Trophoblast cell (in vitro differentiated cells and primary cell): ENCODE measurements at regions not wholly inside any gene's neighbourhood (a gene's known extent, or its start where the extent isn't known, plus 50 kb on each side); places are given as distances from the start of the nearest gene placed in this dataset.

Experiments used
- DNase-seq, 2 donors: peaks; one replicate each; pipeline ENCODE4 v3.0.0-alpha.2; 2016
- H2AFZ ChIP-seq: 2 replicates; pipeline ENCODE4 v1.6.1; 2013; ENCODE audit warnings: low read length, moderate library complexity, mild to moderate bottlenecking; ENCODE audit not compliant: insufficient read depth, poor library complexity
- H2AK5ac ChIP-seq: 2 replicates; pipeline ENCODE4 v1.6.1; 2013; ENCODE audit warnings: mild to moderate bottlenecking, low read length
- H2BK120ac ChIP-seq: 2 replicates; pipeline ENCODE4 v1.6.1; 2013; ENCODE audit warnings: low read length, mild to moderate bottlenecking, moderate library complexity; ENCODE audit not compliant: insufficient read depth, poor library complexity
- H2BK12ac ChIP-seq: 2 replicates; pipeline ENCODE4 v1.6.1; 2013; ENCODE audit warnings: mild to moderate bottlenecking, low read length, moderate library complexity
- H2BK5ac ChIP-seq: 2 replicates; pipeline ENCODE4 v1.6.1; 2013; ENCODE audit warnings: low read length, low read depth, moderate library complexity, mild to moderate bottlenecking; ENCODE audit not compliant: poor library complexity
- H3K14ac ChIP-seq: 2 replicates; pipeline ENCODE4 v1.6.1; 2013; ENCODE audit warnings: mild to moderate bottlenecking, low read length
- H3K18ac ChIP-seq: 2 replicates; pipeline ENCODE4 v1.6.1; 2013; ENCODE audit warnings: mild to moderate bottlenecking, low read length
- H3K23ac ChIP-seq: 2 replicates; pipeline ENCODE4 v1.6.1; 2013; ENCODE audit warnings: low read length
- H3K27ac ChIP-seq: 2 replicates; pipeline ENCODE4 v1.5.1; 2013; ENCODE audit warnings: low read depth, mild to moderate bottlenecking, inconsistent platforms, low read length, moderate library complexity
- H3K27me3 ChIP-seq: 2 replicates; pipeline ENCODE4 v1.6.1; 2013; ENCODE audit warnings: inconsistent platforms, mild to moderate bottlenecking, low read length, moderate library complexity; ENCODE audit not compliant: insufficient read depth
- H3K36me3 ChIP-seq, 2 experiments: 1 replicate in 1 of 2; 2 replicates in 1 of 2; pipeline ENCODE4 v1.6.1; 2013; ENCODE audit warnings: low read length in 2 of 2, mild to moderate bottlenecking in 2 of 2, moderate library complexity in 1 of 2; ENCODE audit not compliant: insufficient read depth in 2 of 2, control insufficient read depth in 1 of 2
- H3K4ac ChIP-seq: 2 replicates; pipeline ENCODE4 v1.6.1; 2013; ENCODE audit warnings: low read depth, mild to moderate bottlenecking, low read length, moderate library complexity
- H3K4me1 ChIP-seq, 2 experiments: 1 replicate in 1 of 2; 2 replicates in 1 of 2; pipeline ENCODE4 v1.6.1; 2013; ENCODE audit warnings: low read length in 2 of 2, mild to moderate bottlenecking in 2 of 2, moderate library complexity in 1 of 2; ENCODE audit not compliant: insufficient read depth in 2 of 2, control insufficient read depth in 1 of 2
- H3K4me2 ChIP-seq: 2 replicates; pipeline ENCODE4 v1.6.1; 2013; ENCODE audit warnings: inconsistent platforms, mild to moderate bottlenecking, low read length, moderate library complexity
- H3K4me3 ChIP-seq: 2 replicates; pipeline ENCODE4 v1.5.1; 2013; ENCODE audit warnings: mild to moderate bottlenecking, low read depth, low read length, inconsistent platforms
- H3K79me1 ChIP-seq: one replicate; pipeline ENCODE4 v1.6.1; 2013; ENCODE audit warnings: low read length
- H3K79me2 ChIP-seq: 2 replicates; pipeline ENCODE4 v1.6.1; 2013; ENCODE audit warnings: low read length, mild to moderate bottlenecking; ENCODE audit not compliant: control insufficient read depth, insufficient read depth, poor library complexity
- H3K9ac ChIP-seq: 2 replicates; pipeline ENCODE4 v1.6.1; 2013; ENCODE audit warnings: mild to moderate bottlenecking, low read length
- H3K9me3 ChIP-seq: 2 replicates; pipeline ENCODE4 v1.6.1; 2013; ENCODE audit warnings: low read depth, mild to moderate bottlenecking, control low read depth, inconsistent platforms, low read length; ENCODE audit not compliant: insufficient read depth
- H4K12ac ChIP-seq: 2 replicates; pipeline ENCODE4 v1.6.1; 2013; ENCODE audit warnings: low read depth, mild to moderate bottlenecking, low read length, moderate library complexity
- H4K8ac ChIP-seq: 2 replicates; pipeline ENCODE4 v1.6.1; 2013; ENCODE audit warnings: low read depth, mild to moderate bottlenecking, low read length, moderate library complexity
- H4K91ac ChIP-seq: one replicate; pipeline ENCODE4 v1.6.1; 2013; ENCODE audit warnings: low read depth, mild to moderate bottlenecking, low read length, moderate library complexity
- WGBS: extraction: QIAGEN DNeasy Blood & Tissue Kit; methylation state at CpG from one replicate; pipeline ENCODE4 v1.1.7; 2013; ENCODE audit warnings: missing lambda C conversion rate; ENCODE audit not compliant: insufficient read length, insufficient coverage; ENCODE audit errors: extremely low coverage; 5-methylcytosine and 5-hydroxymethylcytosine counted together

DNA sequence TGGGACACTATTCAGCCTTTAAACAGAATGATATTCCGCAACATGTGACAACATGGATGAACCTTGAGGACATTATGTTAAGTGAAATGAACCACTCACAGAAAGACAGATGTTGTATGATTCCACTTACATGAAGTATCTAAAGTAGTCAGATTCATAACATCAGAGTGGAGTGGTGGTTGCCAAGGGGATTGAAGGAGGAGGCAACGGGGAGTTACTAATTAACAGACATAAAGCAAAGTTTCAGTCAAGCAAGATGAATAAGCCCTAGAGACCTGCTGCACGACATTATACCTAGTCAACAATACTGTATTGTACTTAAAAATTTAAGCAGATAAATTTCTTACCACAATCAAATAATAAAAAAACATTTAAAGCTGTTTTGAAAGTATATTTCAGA, 105.0 kb upstream of the NR0B1 start:
- Histone ChIP-seq H2BK120ac (no peak overlapping the region), H3K27ac (no peak overlapping the region), H3K36me3 (no peaks in the 10 kb centered on the region), H3K79me1 (no peaks in the 10 kb centered on the region), H4K91ac (no peak overlapping the region), H3K23ac (no peak overlapping the region), H3K14ac (no peak overlapping the region), H2BK5ac (no peak overlapping the region), H3K4me3 (no peak overlapping the region), H2AK5ac (no peak overlapping the region), H2BK12ac (no peak overlapping the region), H4K12ac (no peak overlapping the region), H4K8ac (no peak overlapping the region), H3K18ac (no peak overlapping the region), H3K27me3 (no peaks in the 10 kb centered on the region), H2AFZ (no peak overlapping the region), H3K9me3 (no peaks in the 10 kb centered on the region), H3K9ac (no peak overlapping the region), H3K4ac (no peak overlapping the region), H3K4me1 (no peaks in the 10 kb centered on the region), H3K4me2 (no peak overlapping the region), H3K79me2 (no peaks in the 10 kb centered on the region)
- WGBS: no CpG with 5 or more reads among the region's 3 CpGs
- DNase-seq: no peak

DNA sequence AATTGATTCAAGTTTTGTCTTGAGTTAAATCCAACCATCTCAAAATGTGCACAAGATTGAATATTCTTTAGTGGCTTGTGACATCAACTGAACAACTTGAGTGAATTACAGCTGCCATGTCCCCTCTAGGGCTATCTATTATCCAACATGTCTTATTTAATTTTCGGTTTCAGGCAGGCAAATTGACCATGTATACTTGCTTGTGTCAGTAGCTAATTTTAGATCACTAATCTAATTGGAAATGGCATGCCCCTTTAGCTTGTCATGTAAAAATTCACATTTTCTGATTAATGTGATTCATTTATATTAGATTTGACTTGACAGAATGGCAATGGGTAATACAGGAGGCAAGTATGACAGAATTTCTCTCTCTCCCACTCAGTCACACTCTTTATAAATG, 93.2 kb upstream of the NR0B1 start:
- no peaks in the 10 kb centered on the region for H3K27me3 ChIP-seq
- H2AFZ ChIP-seq: no peak overlapping the region
- no peak overlapping the region for H3K23ac ChIP-seq
- DNase-seq: no peak
- H2AK5ac ChIP-seq: no peak overlapping the region
- H3K9ac ChIP-seq: no peak overlapping the region
- no peak overlapping the region for H3K4me2 ChIP-seq
- no peak overlapping the region for H2BK120ac ChIP-seq
- no peak overlapping the region for H4K91ac ChIP-seq
- no peaks in the 10 kb centered on the region for H3K4me1 ChIP-seq
- no peak overlapping the region for H3K4ac ChIP-seq
- no peaks in the 10 kb centered on the region for H3K79me1 ChIP-seq
- no peak overlapping the region for H3K18ac ChIP-seq
- no peaks in the 10 kb centered on the region for H3K36me3 ChIP-seq
- H3K14ac ChIP-seq: no peak overlapping the region
- no peak overlapping the region for H4K8ac ChIP-seq
- no CpG with 5 or more reads among the region's 1 CpG for WGBS
- no peaks in the 10 kb centered on the region for H3K79me2 ChIP-seq
- H2BK12ac ChIP-seq: no peak overlapping the region
- H3K4me3 ChIP-seq: no peak overlapping the region
- no peak overlapping the region for H4K12ac ChIP-seq
- no peak overlapping the region for H3K27ac ChIP-seq
- H2BK5ac ChIP-seq: no peak overlapping the region
- no peaks in the 10 kb centered on the region for H3K9me3 ChIP-seq

DNA sequence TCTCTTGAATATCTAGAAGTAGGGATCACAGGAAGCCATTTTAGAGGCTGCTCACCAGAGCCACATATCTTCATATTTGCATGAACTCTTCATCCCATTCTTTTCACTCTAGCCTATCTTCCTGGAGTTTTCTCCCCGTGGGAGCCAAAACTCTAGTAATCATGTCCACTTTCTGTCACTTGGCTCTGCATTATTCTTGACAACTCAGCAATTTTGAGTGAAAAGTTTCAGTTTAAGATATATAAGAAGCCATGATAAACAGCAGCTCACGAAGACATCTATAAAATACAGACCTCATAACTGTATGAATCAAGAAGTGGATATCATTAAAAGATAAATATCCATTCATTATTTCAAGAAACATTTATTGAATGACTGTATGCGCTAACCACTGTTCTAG, 79.1 kb upstream of the NR0B1 start:
- Histone ChIP-seq H3K4ac (no peak overlapping the region), H3K36me3 (no peaks in the 10 kb centered on the region), H3K27ac (no peak overlapping the region), H2BK12ac (no peak overlapping the region), H2BK120ac (no peak overlapping the region), H3K9ac (no peak overlapping the region), H4K91ac (no peak overlapping the region), H2AFZ (no peak overlapping the region), H3K79me1 (no peaks in the 10 kb centered on the region), H3K18ac (no peak overlapping the region), H2AK5ac (no peak overlapping the region), H3K23ac (no peak overlapping the region), H3K4me2 (no peak overlapping the region), H3K79me2 (no peaks in the 10 kb centered on the region), H3K4me1 (no peaks in the 10 kb centered on the region), H4K12ac (no peak overlapping the region), H3K4me3 (no peak overlapping the region), H4K8ac (no peak overlapping the region), H3K27me3 (no peaks in the 10 kb centered on the region), H3K9me3 (no peaks in the 10 kb centered on the region), H3K14ac (no peak overlapping the region), H2BK5ac (no peak overlapping the region)
- no CpG with 5 or more reads among the region's 3 CpGs for WGBS
- DNase-seq: no peak

DNA sequence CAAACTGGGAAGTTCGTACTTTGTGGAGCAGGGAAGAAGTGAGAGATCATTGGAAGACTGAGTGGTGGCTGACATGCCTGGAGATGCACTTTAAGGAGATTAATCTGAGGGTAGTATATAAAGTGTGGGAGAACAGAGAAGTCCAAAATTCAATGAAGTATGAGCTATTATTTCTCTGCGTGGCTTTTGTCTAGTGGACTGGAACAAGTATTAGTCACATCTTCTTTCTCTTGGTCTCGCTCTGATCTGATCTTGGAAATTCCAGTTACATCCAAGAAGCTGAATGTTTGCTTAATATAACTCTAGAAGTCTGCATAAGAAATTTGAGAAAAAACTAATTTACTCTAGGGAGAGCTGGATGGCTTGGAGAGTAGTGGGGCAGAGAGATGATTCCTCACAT, 64.8 kb upstream of the NR0B1 start:
- H3K4me3 ChIP-seq: no peak overlapping the region
- H3K4me2 ChIP-seq: no peak overlapping the region
- H4K12ac ChIP-seq: no peak overlapping the region
- no peaks in the 10 kb centered on the region for H3K4me1 ChIP-seq
- no peaks in the 10 kb centered on the region for H3K79me2 ChIP-seq
- no peak overlapping the region for H3K23ac ChIP-seq
- no peaks in the 10 kb centered on the region for H3K36me3 ChIP-seq
- H2BK120ac ChIP-seq: no peak overlapping the region
- H3K14ac ChIP-seq: no peak overlapping the region
- no peak overlapping the region for H2AK5ac ChIP-seq
- H2BK5ac ChIP-seq: no peak overlapping the region
- no peaks in the 10 kb centered on the region for H3K9me3 ChIP-seq
- H3K9ac ChIP-seq: no peak overlapping the region
- DNase-seq: no peak
- no peak overlapping the region for H4K91ac ChIP-seq
- no peak overlapping the region for H3K18ac ChIP-seq
- WGBS: no CpG with 5 or more reads among the region's 3 CpGs
- H2AFZ ChIP-seq: no peak overlapping the region
- no peaks in the 10 kb centered on the region for H3K27me3 ChIP-seq
- no peaks in the 10 kb centered on the region for H3K79me1 ChIP-seq
- H4K8ac ChIP-seq: no peak overlapping the region
- no peak overlapping the region for H3K4ac ChIP-seq
- H3K27ac ChIP-seq: no peak overlapping the region
- H2BK12ac ChIP-seq: no peak overlapping the region
